ENCODE measurements at regions not wholly inside any gene's neighbourhood (a gene's known extent, or its start where the extent isn't known, plus 50 kb on each side); places are given as distances from the start of the nearest gene placed in this dataset.

GRCh38 chr6:120876931-120877330 lies 457.3 kb downstream of the TBC1D32 start:
- Mint-ChIP-seq H3K27ac (no peak overlapping the region), H3K27me3 (no peaks in the 10 kb centered on the region), H3K4me3 (no peak overlapping the region), H3K9me3 (ENCODE audit: low read depth) (peaks cover 4% of the 10 kb centered on the region), H3K36me3 (no peaks in the 10 kb centered on the region), H3K4me1 (ENCODE audit: low read depth) (no peaks in the 10 kb centered on the region)

- Mint-ChIP-seq H3K36me3 (no peaks in the 10 kb centered on the region), H3K27me3 (no peaks in the 10 kb centered on the region), H3K9me3 (ENCODE audit: low read depth) (peaks cover 4% of the 10 kb centered on the region), H3K27ac (no peak overlapping the region), H3K4me3 (no peak overlapping the region), H3K4me1 (ENCODE audit: low read depth) (no peaks in the 10 kb centered on the region)
These were observed 457.9 kb downstream of the TBC1D32 start for GRCh38 chr6:120876424-120876823.

GRCh38 chr6:120875900-120876299 lies 458.4 kb downstream of the TBC1D32 start:
- H3K36me3 Mint-ChIP-seq, result no peaks in the 10 kb centered on the region
- no peak overlapping the region for H3K27ac Mint-ChIP-seq
- peaks cover 4% of the 10 kb centered on the region for H3K9me3 Mint-ChIP-seq (ENCODE audit: low read depth)
- H3K4me3 Mint-ChIP-seq, result no peak overlapping the region
- no peaks in the 10 kb centered on the region for H3K4me1 Mint-ChIP-seq (ENCODE audit: low read depth)
- H3K27me3 Mint-ChIP-seq, result no peaks in the 10 kb centered on the region

GRCh38 chr6:120874422-120874821 lies 459.9 kb downstream of the TBC1D32 start:
- H3K4me3 Mint-ChIP-seq, result no peak overlapping the region
- H3K9me3 Mint-ChIP-seq (ENCODE audit: low read depth), result peaks cover 1% of the 10 kb centered on the region
- H3K27me3 Mint-ChIP-seq, result no peaks in the 10 kb centered on the region
- H3K36me3 Mint-ChIP-seq, result no peaks in the 10 kb centered on the region
- H3K27ac Mint-ChIP-seq, result no peak overlapping the region
- no peaks in the 10 kb centered on the region for H3K4me1 Mint-ChIP-seq (ENCODE audit: low read depth)

- H3K9me3 Mint-ChIP-seq (ENCODE audit: low read depth), result no peaks in the 10 kb centered on the region
- H3K4me3 Mint-ChIP-seq, result no peak overlapping the region
- no peaks in the 10 kb centered on the region for H3K27me3 Mint-ChIP-seq
These were observed 461.0 kb downstream of the TBC1D32 start for GRCh38 chr6:120873125-120873865.

GRCh38 chr6:120872262-120872578 lies 462.1 kb downstream of the TBC1D32 start:
- H3K36me3 Mint-ChIP-seq, result no peaks in the 10 kb centered on the region
- no peaks in the 10 kb centered on the region for H3K9me3 Mint-ChIP-seq (ENCODE audit: low read depth)
- H3K4me1 Mint-ChIP-seq (ENCODE audit: low read depth), result no peaks in the 10 kb centered on the region
- no peaks in the 10 kb centered on the region for H3K27me3 Mint-ChIP-seq
- no peak overlapping the region for H3K4me3 Mint-ChIP-seq
- no peak overlapping the region for H3K27ac Mint-ChIP-seq

More at GRCh38 chr6:120873125-120873865, 461.0 kb downstream of the TBC1D32 start:
- no peak overlapping the region for H3K27ac Mint-ChIP-seq
- H3K4me1 Mint-ChIP-seq (ENCODE audit: low read depth), result no peaks in the 10 kb centered on the region
- no peaks in the 10 kb centered on the region for H3K36me3 Mint-ChIP-seq

GRCh38 chr6:120871416-120872261 lies 462.6 kb downstream of the TBC1D32 start:
- Mint-ChIP-seq H3K4me1 (ENCODE audit: low read depth) (no peaks in the 10 kb centered on the region), H3K4me3 (no peak overlapping the region), H3K27ac (no peak overlapping the region)

GRCh38 chr6:120869397-120869796 lies 464.9 kb downstream of the TBC1D32 start:
- H3K9me3 Mint-ChIP-seq (ENCODE audit: low read depth), result no peaks in the 10 kb centered on the region
- H3K4me3 Mint-ChIP-seq, result no peak overlapping the region
- H3K27ac Mint-ChIP-seq, result no peak overlapping the region
- no peaks in the 10 kb centered on the region for H3K4me1 Mint-ChIP-seq (ENCODE audit: low read depth)
- no peaks in the 10 kb centered on the region for H3K27me3 Mint-ChIP-seq
- no peaks in the 10 kb centered on the region for H3K36me3 Mint-ChIP-seq

More at GRCh38 chr6:120871416-120872261, 462.6 kb downstream of the TBC1D32 start:
- Mint-ChIP-seq H3K36me3 (no peaks in the 10 kb centered on the region), H3K9me3 (ENCODE audit: low read depth) (no peaks in the 10 kb centered on the region), H3K27me3 (no peaks in the 10 kb centered on the region)

- H3K27ac Mint-ChIP-seq, result no peak overlapping the region
- no peaks in the 10 kb centered on the region for H3K4me1 Mint-ChIP-seq (ENCODE audit: low read depth)
- H3K27me3 Mint-ChIP-seq, result no peaks in the 10 kb centered on the region
- no peak overlapping the region for H3K4me3 Mint-ChIP-seq
- H3K9me3 Mint-ChIP-seq (ENCODE audit: low read depth), result no peaks in the 10 kb centered on the region
- no peaks in the 10 kb centered on the region for H3K36me3 Mint-ChIP-seq
These were observed 476.9 kb downstream of the TBC1D32 start for GRCh38 chr6:120857422-120857821.

GRCh38 chr6:120854583-120854982 lies 479.7 kb downstream of the TBC1D32 start:
- Mint-ChIP-seq H3K4me3 (no peak overlapping the region), H3K4me1 (ENCODE audit: low read depth) (no peaks in the 10 kb centered on the region), H3K36me3 (no peaks in the 10 kb centered on the region), H3K27me3 (no peaks in the 10 kb centered on the region), H3K9me3 (ENCODE audit: low read depth) (no peaks in the 10 kb centered on the region), H3K27ac (no peak overlapping the region)

- no peaks in the 10 kb centered on the region for H3K36me3 Mint-ChIP-seq
- H3K4me3 Mint-ChIP-seq, result no peak overlapping the region
- no peak overlapping the region for H3K27ac Mint-ChIP-seq
- no peaks in the 10 kb centered on the region for H3K27me3 Mint-ChIP-seq
- H3K4me1 Mint-ChIP-seq (ENCODE audit: low read depth), result no peaks in the 10 kb centered on the region
- H3K9me3 Mint-ChIP-seq (ENCODE audit: low read depth), result no peaks in the 10 kb centered on the region
These were observed 480.8 kb downstream of the TBC1D32 start for GRCh38 chr6:120853489-120853888.

GRCh38 chr6:120852293-120852849 lies 481.9 kb downstream of the TBC1D32 start:
- Mint-ChIP-seq H3K4me3 (no peak overlapping the region), H3K27me3 (no peaks in the 10 kb centered on the region), H3K27ac (no peak overlapping the region), H3K36me3 (no peaks in the 10 kb centered on the region), H3K9me3 (ENCODE audit: low read depth) (no peaks in the 10 kb centered on the region), H3K4me1 (ENCODE audit: low read depth) (no peaks in the 10 kb centered on the region)

- Mint-ChIP-seq H3K4me1 (ENCODE audit: low read depth) (no peaks in the 10 kb centered on the region), H3K9me3 (ENCODE audit: low read depth) (no peaks in the 10 kb centered on the region), H3K27ac (no peak overlapping the region), H3K36me3 (no peaks in the 10 kb centered on the region), H3K27me3 (no peaks in the 10 kb centered on the region), H3K4me3 (no peak overlapping the region)
These were observed 508.0 kb downstream of the TBC1D32 start for GRCh38 chr6:120826253-120826652.

- Mint-ChIP-seq H3K27me3 (no peaks in the 10 kb centered on the region), H3K9me3 (ENCODE audit: low read depth) (no peaks in the 10 kb centered on the region), H3K4me1 (ENCODE audit: low read depth) (no peaks in the 10 kb centered on the region), H3K4me3 (no peak overlapping the region), H3K36me3 (no peaks in the 10 kb centered on the region), H3K27ac (no peak overlapping the region)
These were observed 517.5 kb downstream of the TBC1D32 start for GRCh38 chr6:120816794-120817193.

GRCh38 chr6:120805276-120805675 lies 529.0 kb downstream of the TBC1D32 start:
- no peaks in the 10 kb centered on the region for H3K36me3 Mint-ChIP-seq
- peaks cover 3% of the 10 kb centered on the region for H3K9me3 Mint-ChIP-seq (ENCODE audit: low read depth)
- no peaks in the 10 kb centered on the region for H3K4me1 Mint-ChIP-seq (ENCODE audit: low read depth)
- no peak overlapping the region for H3K4me3 Mint-ChIP-seq
- H3K27me3 Mint-ChIP-seq, result no peaks in the 10 kb centered on the region
- no peak overlapping the region for H3K27ac Mint-ChIP-seq
